ENCODE measurements at regions not wholly inside any gene's neighbourhood (a gene's known extent, or its start where the extent isn't known, plus 50 kb on each side); places are given as distances from the start of the nearest gene placed in this dataset.

DNA sequence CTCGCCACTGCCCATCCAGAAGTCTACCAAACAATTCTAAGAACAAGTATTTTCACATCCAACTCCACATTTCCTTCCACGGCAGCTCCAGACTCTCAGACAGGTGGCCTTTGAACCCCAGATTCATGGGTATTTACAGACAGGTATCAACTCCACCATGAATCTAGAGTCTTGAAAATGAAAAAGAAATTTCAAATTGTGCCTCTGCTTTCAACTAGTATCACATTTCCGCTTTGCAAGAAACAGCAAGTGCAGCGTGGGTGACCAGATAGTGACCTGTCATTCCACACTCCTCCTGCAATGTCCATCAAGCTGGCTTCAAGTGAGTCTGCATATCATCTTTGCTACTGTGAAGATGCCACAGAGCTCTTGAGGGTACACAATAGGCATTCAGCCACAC lies 232.4 kb upstream of the RPL38 start:
- Histone ChIP-seq H3K27me3 (ENCODE audit: control insufficient read depth, insufficient read depth, low read length) (peaks cover 7% of the 10 kb centered on the region; the same call in 1 of the 2 replicates), H3K36me3 (ENCODE audit: control insufficient read depth, insufficient read depth, low read length) (no peaks in the 10 kb centered on the region), H3K4me3 (ENCODE audit: low read depth, low read length) (no peak overlapping the region), H3K9ac (ENCODE audit: low read length) (no peak overlapping the region), H3K4me1 (ENCODE audit: control insufficient read depth, insufficient read depth, low read length) (peaks cover 10% of the 10 kb centered on the region), H3K9me3 (ENCODE audit: control insufficient read depth, insufficient read depth, low read depth, low read length) (no peaks in the 10 kb centered on the region), H3K27ac (ENCODE audit: low read depth, low read length) (no peak overlapping the region)

DNA sequence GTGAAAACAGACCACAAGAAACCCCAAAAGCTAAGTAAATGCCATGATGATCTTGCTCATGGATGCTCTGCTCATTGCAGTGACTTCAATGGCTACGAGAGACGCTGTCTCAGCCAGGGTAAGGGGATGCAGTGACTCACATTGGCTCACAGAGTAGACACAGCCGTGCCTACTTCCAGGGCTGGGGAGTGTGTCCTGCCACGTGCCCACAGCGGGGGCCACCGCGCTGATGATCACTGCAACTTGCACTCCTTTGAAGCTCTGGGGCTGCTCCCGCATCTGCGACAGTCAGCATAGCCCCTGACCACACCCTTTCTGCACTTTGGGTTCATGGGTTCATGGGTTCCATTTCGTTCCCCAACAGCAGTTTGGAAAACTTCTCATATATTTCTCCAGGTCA lies 231.4 kb upstream of the RPL38 start:
- Histone ChIP-seq H3K27ac (ENCODE audit: low read depth, low read length) (no peak overlapping the region), H3K36me3 (ENCODE audit: control insufficient read depth, insufficient read depth, low read length) (no peaks in the 10 kb centered on the region), H3K9ac (ENCODE audit: low read length) (no peak overlapping the region), H3K27me3 (ENCODE audit: control insufficient read depth, insufficient read depth, low read length) (peaks cover 7% of the 10 kb centered on the region; the same call in 1 of the 2 replicates), H3K4me3 (ENCODE audit: low read depth, low read length) (no peak overlapping the region), H3K4me1 (ENCODE audit: control insufficient read depth, insufficient read depth, low read length) (peaks cover 10% of the 10 kb centered on the region), H3K9me3 (ENCODE audit: control insufficient read depth, insufficient read depth, low read depth, low read length) (no peaks in the 10 kb centered on the region)

DNA sequence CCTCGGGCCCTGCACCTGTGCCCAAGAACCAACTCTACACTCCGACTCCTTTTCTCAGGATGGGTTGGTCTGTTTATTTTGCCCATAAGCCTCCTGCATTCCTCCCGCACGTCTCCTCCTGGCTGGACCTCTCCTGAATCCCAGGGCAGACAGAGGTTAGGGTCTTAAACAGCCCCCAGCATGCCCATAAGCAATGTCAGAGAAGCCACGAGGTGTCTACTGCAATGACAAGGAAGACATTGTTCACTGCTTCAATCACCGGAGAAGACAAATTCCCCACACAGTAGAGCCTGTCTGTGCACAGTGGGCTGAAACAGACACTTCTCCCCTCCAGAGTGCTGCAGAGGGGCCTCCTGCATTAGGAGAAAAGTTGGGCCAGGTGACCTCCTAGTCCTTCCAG lies 230.6 kb upstream of the RPL38 start:
- 0 out of 2 replicates have a peak, but pooled peaks cover 4% of the 10 kb centered on the region for H3K27me3 ChIP-seq (ENCODE audit: control insufficient read depth, insufficient read depth, low read length)
- H3K4me1 ChIP-seq (ENCODE audit: control insufficient read depth, insufficient read depth, low read length) = peaks cover 10% of the 10 kb centered on the region

DNA sequence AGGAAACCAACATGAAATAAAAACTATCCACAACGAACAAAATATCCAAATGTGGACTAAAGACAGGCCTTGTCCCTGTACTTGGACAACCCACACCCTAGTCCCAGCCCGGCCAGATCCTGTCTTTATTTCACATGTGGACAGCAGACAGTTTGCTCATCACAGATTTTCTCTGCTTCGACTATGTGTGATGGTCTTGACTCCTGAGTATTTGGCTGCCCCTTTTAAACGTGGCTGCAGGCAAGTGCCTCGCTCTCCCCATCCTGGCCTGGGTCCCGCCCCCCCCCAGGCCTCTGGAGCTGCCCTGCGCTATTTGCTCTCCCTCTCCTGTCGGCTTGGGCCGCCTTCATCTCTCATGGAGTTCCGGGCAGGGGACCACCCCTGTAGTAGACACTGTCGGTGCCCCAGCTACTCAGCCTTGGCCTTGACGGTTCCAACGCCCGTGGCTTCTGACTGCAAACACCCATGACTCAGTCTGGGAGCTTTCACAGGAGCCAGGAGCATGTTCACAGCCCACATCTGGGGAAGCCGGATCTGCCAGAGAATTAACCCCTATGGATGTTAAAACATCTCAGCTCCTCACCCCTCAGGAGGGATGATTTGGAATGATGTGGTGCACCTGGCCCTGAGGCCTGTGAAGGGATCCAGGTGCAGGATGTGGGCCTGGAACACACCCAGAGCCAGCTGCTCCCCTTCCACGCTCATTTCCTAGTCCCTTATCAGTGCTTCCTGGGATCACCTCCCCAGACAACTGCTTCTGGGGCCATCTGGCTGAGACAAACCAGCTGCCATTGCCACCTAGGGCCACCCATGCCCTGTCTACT lies 229.7 kb upstream of the RPL38 start:
- no peaks in the 10 kb centered on the region for H3K9me3 ChIP-seq (ENCODE audit: control insufficient read depth, insufficient read depth, low read depth, low read length)
- H3K27me3 ChIP-seq (ENCODE audit: control insufficient read depth, insufficient read depth, low read length) = 0 out of 2 replicates have a peak, but pooled peaks cover 4% of the 10 kb centered on the region
- H3K27ac ChIP-seq (ENCODE audit: low read depth, low read length) = no peak overlapping the region
- no peaks in the 10 kb centered on the region for H3K36me3 ChIP-seq (ENCODE audit: control insufficient read depth, insufficient read depth, low read length)
- no peak overlapping the region for H3K9ac ChIP-seq (ENCODE audit: low read length)
- H3K4me3 ChIP-seq (ENCODE audit: low read depth, low read length) = no peak overlapping the region
- H3K4me1 ChIP-seq (ENCODE audit: control insufficient read depth, insufficient read depth, low read length) = peaks cover 10% of the 10 kb centered on the region

More for the DNA sequence above, 230.6 kb upstream of the RPL38 start:
- H3K36me3 ChIP-seq (ENCODE audit: control insufficient read depth, insufficient read depth, low read length) = no peaks in the 10 kb centered on the region
- H3K9me3 ChIP-seq (ENCODE audit: control insufficient read depth, insufficient read depth, low read depth, low read length) = no peaks in the 10 kb centered on the region
- no peak overlapping the region for H3K4me3 ChIP-seq (ENCODE audit: low read depth, low read length)
- no peak overlapping the region for H3K27ac ChIP-seq (ENCODE audit: low read depth, low read length)
- no peak overlapping the region for H3K9ac ChIP-seq (ENCODE audit: low read length)

DNA sequence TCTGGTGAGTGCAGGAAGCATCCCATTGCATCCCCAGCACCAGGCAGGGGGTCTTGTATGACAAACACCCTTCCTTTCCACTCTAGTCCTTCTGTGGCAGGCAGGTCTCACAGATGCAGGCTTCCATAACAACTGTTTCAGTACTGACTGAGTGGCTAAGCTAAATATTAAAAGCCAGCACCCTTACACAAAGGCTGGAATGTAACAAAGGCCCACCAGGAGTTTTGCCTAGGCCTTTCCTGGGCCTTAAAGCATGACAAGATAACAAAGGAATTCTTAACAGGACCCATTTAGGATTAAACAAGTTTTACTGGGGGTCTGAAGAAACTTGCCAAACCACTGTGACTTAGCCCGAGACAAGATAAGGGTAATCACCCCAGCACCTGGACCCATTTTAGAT lies 228.9 kb upstream of the RPL38 start:
- H3K27me3 ChIP-seq (ENCODE audit: control insufficient read depth, insufficient read depth, low read length) = peaks cover 4% of the 10 kb centered on the region; the same call in 1 of the 2 replicates

DNA sequence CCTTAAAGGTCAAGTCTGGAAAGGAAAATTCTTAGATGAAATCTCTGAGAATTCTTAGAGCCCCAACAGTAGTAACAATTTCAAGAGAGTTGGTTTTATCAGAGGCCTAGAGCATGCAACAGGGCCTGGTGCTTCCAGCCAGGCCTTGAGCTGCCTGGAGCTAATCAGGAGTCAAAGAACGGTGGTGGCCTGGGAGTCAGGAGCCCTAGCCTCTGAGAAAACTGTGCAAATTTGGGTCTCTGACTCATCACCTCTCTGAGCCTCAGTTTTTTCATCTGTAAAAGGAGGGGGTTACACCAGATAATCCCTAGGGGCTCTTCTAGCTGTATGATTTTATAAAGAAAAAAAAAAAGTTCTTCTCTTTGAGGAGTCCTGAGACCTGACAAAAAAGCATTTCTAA lies 227.3 kb upstream of the RPL38 start:
- Histone ChIP-seq H3K9me3 (ENCODE audit: control insufficient read depth, insufficient read depth, low read depth, low read length) (no peaks in the 10 kb centered on the region), H3K27me3 (ENCODE audit: control insufficient read depth, insufficient read depth, low read length) (peaks cover 3% of the 10 kb centered on the region; the same call in 1 of the 2 replicates), H3K4me3 (ENCODE audit: low read depth, low read length) (no peak overlapping the region), H3K9ac (ENCODE audit: low read length) (no peak overlapping the region), H3K4me1 (ENCODE audit: control insufficient read depth, insufficient read depth, low read length) (peaks cover 10% of the 10 kb centered on the region), H3K36me3 (ENCODE audit: control insufficient read depth, insufficient read depth, low read length) (no peaks in the 10 kb centered on the region), H3K27ac (ENCODE audit: low read depth, low read length) (no peak overlapping the region)

More for the DNA sequence above, 228.9 kb upstream of the RPL38 start:
- no peak overlapping the region for H3K27ac ChIP-seq (ENCODE audit: low read depth, low read length)
- no peaks in the 10 kb centered on the region for H3K36me3 ChIP-seq (ENCODE audit: control insufficient read depth, insufficient read depth, low read length)
- no peak overlapping the region for H3K9ac ChIP-seq (ENCODE audit: low read length)
- no peaks in the 10 kb centered on the region for H3K9me3 ChIP-seq (ENCODE audit: control insufficient read depth, insufficient read depth, low read depth, low read length)
- peaks cover 10% of the 10 kb centered on the region for H3K4me1 ChIP-seq (ENCODE audit: control insufficient read depth, insufficient read depth, low read length)
- H3K4me3 ChIP-seq (ENCODE audit: low read depth, low read length) = no peak overlapping the region

DNA sequence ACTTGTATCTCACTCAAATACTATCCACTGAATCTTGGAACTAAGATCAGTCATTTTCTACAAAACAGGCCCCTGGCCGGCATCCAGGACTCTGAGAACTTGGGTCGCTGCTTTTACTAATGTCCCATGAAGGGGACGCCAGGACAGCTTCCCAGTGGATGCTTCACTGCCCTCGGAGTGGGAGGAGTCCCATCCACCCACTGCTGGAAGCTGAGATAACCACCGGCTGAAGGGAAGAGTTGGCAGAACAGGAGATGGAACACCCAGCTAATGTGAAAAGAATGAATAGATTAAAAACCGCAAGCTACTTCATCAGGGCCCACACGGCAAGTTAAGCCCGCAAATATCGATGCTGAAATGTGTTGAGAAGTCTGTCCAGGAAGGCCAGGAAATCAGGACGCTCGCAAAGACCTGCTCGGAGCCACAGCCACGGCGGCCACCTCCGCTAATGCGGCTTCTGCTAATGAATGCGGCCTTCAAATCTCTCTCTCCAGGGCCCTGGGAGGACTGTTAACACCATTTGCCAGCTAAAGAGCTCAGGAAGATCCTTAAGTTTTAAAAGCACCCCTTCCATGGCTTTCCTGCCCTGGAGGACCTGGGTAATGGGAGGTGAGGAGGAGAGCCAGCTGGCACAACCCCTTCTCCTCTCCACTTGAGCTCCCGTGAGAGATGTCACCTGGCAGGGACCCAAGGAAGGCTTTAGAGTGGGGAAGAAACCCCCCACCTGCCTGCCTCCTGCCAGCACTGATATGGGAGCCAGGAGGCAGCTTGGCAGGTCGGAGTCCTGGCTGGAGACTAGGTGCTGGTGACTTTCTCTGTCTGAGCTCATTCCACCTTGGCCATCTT lies 226.6 kb upstream of the RPL38 start:
- H3K4me1 ChIP-seq (ENCODE audit: control insufficient read depth, insufficient read depth, low read length) = peaks cover 13% of the 10 kb centered on the region
- no peak overlapping the region for H3K9ac ChIP-seq (ENCODE audit: low read length)
- no peak overlapping the region for H3K27ac ChIP-seq (ENCODE audit: low read depth, low read length)
- H3K36me3 ChIP-seq (ENCODE audit: control insufficient read depth, insufficient read depth, low read length) = no peaks in the 10 kb centered on the region
- peaks cover 3% of the 10 kb centered on the region; the same call in 1 of the 2 replicates for H3K27me3 ChIP-seq (ENCODE audit: control insufficient read depth, insufficient read depth, low read length)
- no peaks in the 10 kb centered on the region for H3K9me3 ChIP-seq (ENCODE audit: control insufficient read depth, insufficient read depth, low read depth, low read length)
- no peak overlapping the region for H3K4me3 ChIP-seq (ENCODE audit: low read depth, low read length)

DNA sequence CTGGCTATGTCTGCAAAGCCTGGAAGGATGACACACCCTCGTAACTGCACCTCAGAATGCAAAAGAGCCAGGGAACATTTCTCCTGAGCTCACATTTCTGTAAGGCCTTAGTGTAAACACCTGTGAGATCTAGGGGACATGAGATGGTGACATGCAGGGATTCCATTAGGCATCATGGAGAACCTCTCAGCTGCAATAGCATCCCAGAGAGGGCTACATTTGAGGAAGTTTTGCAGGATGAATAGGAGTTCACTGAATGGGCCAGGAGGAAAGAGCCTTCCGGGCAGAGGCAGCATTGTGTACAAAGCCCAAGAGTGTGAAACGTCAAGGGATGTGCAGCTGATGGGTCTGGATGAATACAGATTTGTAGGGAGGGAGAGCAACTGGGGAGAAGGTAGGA lies 223.0 kb upstream of the RPL38 start:
- no peak overlapping the region for H3K27ac ChIP-seq (ENCODE audit: low read depth, low read length)
- H3K4me3 ChIP-seq (ENCODE audit: low read depth, low read length) = no peak overlapping the region
- H3K27me3 ChIP-seq (ENCODE audit: control insufficient read depth, insufficient read depth, low read length) = peaks cover 3% of the 10 kb centered on the region; the same call in 1 of the 2 replicates
- no peaks in the 10 kb centered on the region for H3K9me3 ChIP-seq (ENCODE audit: control insufficient read depth, insufficient read depth, low read depth, low read length)
- H3K36me3 ChIP-seq (ENCODE audit: control insufficient read depth, insufficient read depth, low read length) = no peaks in the 10 kb centered on the region
- peaks cover 6% of the 10 kb centered on the region; the same call in 1 of the 2 replicates for H3K4me1 ChIP-seq (ENCODE audit: control insufficient read depth, insufficient read depth, low read length)
- H3K9ac ChIP-seq (ENCODE audit: low read length) = no peak overlapping the region

DNA sequence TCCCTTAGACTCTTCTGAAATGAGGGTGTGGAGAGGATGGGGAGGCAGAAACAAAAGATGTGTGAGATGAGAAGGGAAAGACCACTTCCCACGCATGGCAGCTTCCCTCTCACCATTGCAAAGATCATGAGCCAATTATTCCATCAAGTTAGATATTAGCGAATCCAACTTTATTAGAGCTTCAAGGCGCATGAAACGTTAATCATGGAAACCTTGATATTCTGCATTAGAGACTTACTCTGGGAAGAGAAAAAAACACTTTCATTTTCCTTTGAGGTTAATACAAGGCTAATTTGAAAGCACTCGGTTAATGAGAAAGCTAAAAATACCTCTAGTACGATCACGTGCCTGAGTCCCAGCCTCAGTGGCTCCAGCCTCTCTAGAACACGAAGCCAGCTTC lies 220.6 kb upstream of the RPL38 start:
- no peak overlapping the region for H3K27ac ChIP-seq (ENCODE audit: low read depth, low read length)
- no peak overlapping the region for H3K4me3 ChIP-seq (ENCODE audit: low read depth, low read length)
- no peaks in the 10 kb centered on the region for H3K9me3 ChIP-seq (ENCODE audit: control insufficient read depth, insufficient read depth, low read depth, low read length)
- no peaks in the 10 kb centered on the region for H3K36me3 ChIP-seq (ENCODE audit: control insufficient read depth, insufficient read depth, low read length)
- H3K27me3 ChIP-seq (ENCODE audit: control insufficient read depth, insufficient read depth, low read length) = peaks cover 3% of the 10 kb centered on the region; the same call in 1 of the 2 replicates
- H3K9ac ChIP-seq (ENCODE audit: low read length) = no peak overlapping the region
- peaks cover 6% of the 10 kb centered on the region; the same call in 1 of the 2 replicates for H3K4me1 ChIP-seq (ENCODE audit: control insufficient read depth, insufficient read depth, low read length)

DNA sequence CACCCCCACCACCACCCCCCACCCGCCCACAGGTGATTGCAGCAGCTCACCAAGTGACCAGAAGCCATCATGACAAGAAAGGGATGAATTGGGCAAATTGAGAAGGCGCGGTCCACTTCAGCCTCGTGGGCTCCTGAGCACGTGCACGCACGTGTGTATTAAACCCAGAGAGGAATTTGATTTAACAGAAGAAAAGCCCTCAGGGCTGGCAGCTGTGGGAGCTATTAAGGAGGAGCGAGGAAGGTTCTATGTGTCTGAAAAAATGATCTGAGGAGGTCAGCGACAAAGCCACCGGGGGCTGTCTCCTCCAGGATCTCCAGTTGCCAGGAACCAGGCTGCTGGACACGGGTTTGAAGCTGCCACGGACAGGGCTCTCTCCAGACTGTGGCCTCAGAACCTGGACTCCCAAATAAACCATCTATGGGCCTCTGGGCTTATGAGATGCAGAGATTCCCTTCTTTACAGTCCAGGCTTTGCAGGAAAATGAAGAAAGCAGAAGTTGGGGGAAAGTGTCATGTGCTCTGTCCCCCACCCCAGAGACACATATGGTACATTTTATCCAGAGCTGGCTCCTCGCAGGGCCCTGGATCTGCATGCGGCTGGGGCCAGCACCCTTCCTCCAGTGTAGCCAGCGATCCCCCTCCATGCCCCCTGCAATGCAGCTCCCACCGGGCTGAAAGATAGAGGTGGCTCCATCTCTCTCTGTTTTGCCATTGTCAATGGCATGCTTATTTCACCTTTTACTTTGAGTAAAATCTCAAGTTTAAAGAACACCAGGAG lies 219.7 kb upstream of the RPL38 start:
- peaks cover 6% of the 10 kb centered on the region; the same call in 1 of the 2 replicates for H3K4me1 ChIP-seq (ENCODE audit: control insufficient read depth, insufficient read depth, low read length)
- no peak overlapping the region for H3K9ac ChIP-seq (ENCODE audit: low read length)
- peaks cover 3% of the 10 kb centered on the region; the same call in 1 of the 2 replicates for H3K27me3 ChIP-seq (ENCODE audit: control insufficient read depth, insufficient read depth, low read length)
- H3K36me3 ChIP-seq (ENCODE audit: control insufficient read depth, insufficient read depth, low read length) = no peaks in the 10 kb centered on the region
- H3K9me3 ChIP-seq (ENCODE audit: control insufficient read depth, insufficient read depth, low read depth, low read length) = no peaks in the 10 kb centered on the region
- H3K4me3 ChIP-seq (ENCODE audit: low read depth, low read length) = no peak overlapping the region
- no peak overlapping the region for H3K27ac ChIP-seq (ENCODE audit: low read depth, low read length)
